IMR-90 (cell line): ENCODE measurements at regions not wholly inside any gene's neighbourhood (a gene's known extent, or its start where the extent isn't known, plus 50 kb on each side); places are given as distances from the start of the nearest gene placed in this dataset.

Experiments
- ATAC-seq: fragments of 200-7000 bp; cut with Tn5 transposase; 2 replicates; pipeline ENCODE4 v1.9.1; 2020; ENCODE audit warnings: low read depth, mild to moderate bottlenecking, moderate library complexity
- BruUV-seq: library from RNA; stranded (reverse); fragments of 400-500 nt; replicated peaks from 2 replicates; lab custom pipeline; 2021; lab: Mats Ljungman, UMichigan
- CTCF ChIA-PET: fragments of 300-600 bp; formaldehyde crosslinking; extraction: SDS; loops from one replicate; lab custom pipeline; 2021; ENCODE audit warnings: antibody characterized with exemption; lab: Yijun Ruan, JAX
- POLR2A ChIA-PET: fragments of 300-600 bp; sonication (Branson Sonifier 250); formaldehyde crosslinking; loops from one replicate; lab custom pipeline; 2022; ENCODE audit warnings: antibody characterized with exemption; ENCODE audit not compliant: unreplicated experiment; lab: Charles Lee
- DNase-seq: peaks from one replicate; pipeline ENCODE4 v3.0.0; 2013
- H2AFZ ChIP-seq: replicated peaks from 2 replicates; pipeline ENCODE3; 2013; ENCODE audit warnings: low read length, mild to moderate bottlenecking; ENCODE audit not compliant: poor library complexity
- H2AK5ac ChIP-seq: 2 replicates; pipeline ENCODE4 v1.6.1; 2013; ENCODE audit warnings: low read depth, low read length, inconsistent platforms
- H2AK9ac ChIP-seq: replicated peaks from 2 replicates; pipeline ENCODE3; 2013; ENCODE audit warnings: mild to moderate bottlenecking, low read depth, low read length, moderate library complexity; ENCODE audit not compliant: poor library complexity
- H2BK120ac ChIP-seq: 2 replicates; pipeline ENCODE4 v1.6.1; 2013; ENCODE audit warnings: low read depth, low read length, inconsistent platforms
- H2BK15ac ChIP-seq: 3 replicates; pipeline ENCODE4 v1.6.1; 2013; ENCODE audit warnings: low read depth, low read length, inconsistent platforms
- H2BK20ac ChIP-seq: 2 replicates; pipeline ENCODE4 v1.6.1; 2013; ENCODE audit warnings: low read depth, mild to moderate bottlenecking, inconsistent platforms, low read length, moderate library complexity
- H2BK5ac ChIP-seq: 2 replicates; pipeline ENCODE4 v1.6.1; 2013; ENCODE audit warnings: mild to moderate bottlenecking, low read depth, low read length, inconsistent platforms; ENCODE audit not compliant: poor library complexity, severe bottlenecking
- H3K14ac ChIP-seq: replicated peaks from 2 replicates; pipeline ENCODE4 v1.6.1; 2013; ENCODE audit warnings: low read depth, low read length, inconsistent platforms
- H3K18ac ChIP-seq: 2 replicates; pipeline ENCODE4 v1.6.1; 2013; ENCODE audit warnings: low read depth, low read length, control low read depth
- H3K23ac ChIP-seq: 2 replicates; pipeline ENCODE4 v1.6.1; 2013; ENCODE audit warnings: low read depth, low read length, inconsistent platforms
- H3K27ac ChIP-seq: 2 replicates; pipeline ENCODE4 v1.5.1; 2013; ENCODE audit warnings: mild to moderate bottlenecking, control low read depth, low read length; ENCODE audit not compliant: insufficient read depth
- H3K27me3 ChIP-seq: 2 replicates; pipeline ENCODE4 v1.6.1; 2013; ENCODE audit warnings: low read length; ENCODE audit not compliant: control insufficient read depth, insufficient read depth
- H3K36me3 ChIP-seq: 2 replicates; pipeline ENCODE4 v1.6.1; 2013; ENCODE audit warnings: low read length, mixed read lengths; ENCODE audit not compliant: control insufficient read depth, insufficient read depth
- H3K4ac ChIP-seq: 2 replicates; pipeline ENCODE4 v1.6.1; 2013; ENCODE audit warnings: low read depth, low read length, inconsistent platforms
- H3K4me1 ChIP-seq: 2 replicates; pipeline ENCODE4 v1.6.1; 2013; ENCODE audit warnings: low read length, mixed read lengths; ENCODE audit not compliant: control insufficient read depth, insufficient read depth
- H3K4me2 ChIP-seq: 2 replicates; pipeline ENCODE4 v1.6.1; 2013; ENCODE audit warnings: low read depth, mild to moderate bottlenecking, control low read depth, low read length, moderate library complexity
- H3K4me3 ChIP-seq: 2 replicates; pipeline ENCODE4 v1.5.1; 2013; ENCODE audit warnings: low read depth, mild to moderate bottlenecking, control low read depth, low read length, moderate library complexity; ENCODE audit not compliant: insufficient read depth
- H3K56ac ChIP-seq: 2 replicates; pipeline ENCODE4 v1.6.1; 2013; ENCODE audit warnings: low read length, inconsistent platforms; ENCODE audit not compliant: insufficient read depth; ENCODE audit errors: extremely low read depth
- H3K79me1 ChIP-seq, 2 experiments: 2 replicates each; pipeline ENCODE4 v1.6.1; 2013; ENCODE audit warnings: low read length in 2 of 2, inconsistent platforms in 1 of 2, low read depth in 1 of 2
- H3K9ac ChIP-seq: 2 replicates; pipeline ENCODE4 v1.6.1; 2013; ENCODE audit warnings: low read depth, low read length, control low read depth
- H3K9me1 ChIP-seq: 2 replicates; pipeline ENCODE4 v1.6.1; 2013; ENCODE audit warnings: low read length, inconsistent platforms; ENCODE audit not compliant: insufficient read depth
- H3K9me3 ChIP-seq: 2 replicates; pipeline ENCODE4 v1.6.1; 2013; ENCODE audit warnings: low read length; ENCODE audit not compliant: control insufficient read depth, insufficient read depth
- H4K20me1 ChIP-seq: 2 replicates; pipeline ENCODE4 v1.6.1; 2013; ENCODE audit warnings: low read length, inconsistent platforms; ENCODE audit not compliant: insufficient read depth
- H4K5ac ChIP-seq: 2 replicates; pipeline ENCODE4 v1.6.1; 2013; ENCODE audit warnings: mild to moderate bottlenecking, low read depth, low read length, control low read depth
- H4K8ac ChIP-seq, 2 experiments: 2 replicates each; pipeline ENCODE4 v1.6.1; 2013; ENCODE audit warnings: low read depth in 2 of 2, low read length in 2 of 2, control low read depth in 1 of 2, inconsistent platforms in 1 of 2
- H4K91ac ChIP-seq: 2 replicates; pipeline ENCODE4 v1.6.1; 2013; ENCODE audit warnings: low read depth, low read length, inconsistent platforms; ENCODE audit not compliant: insufficient read depth
- BHLHE40 ChIP-seq: fragments of 150-350 bp; IDR thresholded peaks from 2 replicates; pipeline ENCODE4 v1.6.1; 2016; ENCODE audit warnings: mild to moderate bottlenecking, low read depth, low read length
- CEBPB ChIP-seq: IDR thresholded peaks from 2 replicates; pipeline ENCODE4 v1.6.1; 2012; ENCODE audit warnings: low read depth, low read length, improper control_type of control experiment
- CHD1 ChIP-seq: IDR thresholded peaks from 2 replicates; pipeline ENCODE4 v1.6.1; 2012; ENCODE audit warnings: low read depth, low read length, improper control_type of control experiment
- CTCF ChIP-seq: conservative IDR thresholded peaks from 2 replicates; pipeline ENCODE4 v1.5.1; 2012; ENCODE audit warnings: mild to moderate bottlenecking, low read depth, low read length, improper control_type of control experiment
- FOS ChIP-seq: fragments of 150-350 bp; IDR thresholded peaks from 2 replicates; pipeline ENCODE4 v1.6.1; 2016; ENCODE audit warnings: low read depth, low read length
- MAFK ChIP-seq: IDR thresholded peaks from 2 replicates; pipeline ENCODE4 v1.6.1; 2012; ENCODE audit warnings: low read depth, low read length, improper control_type of control experiment
- MAZ ChIP-seq: IDR thresholded peaks from 2 replicates; pipeline ENCODE4 v1.6.1; 2012; ENCODE audit warnings: low read depth, mild to moderate bottlenecking, low read length, improper control_type of control experiment, moderate library complexity, borderline replicate concordance
- MXI1 ChIP-seq: IDR thresholded peaks from 2 replicates; pipeline ENCODE4 v1.6.1; 2012; ENCODE audit warnings: low read depth, mild to moderate bottlenecking, low read length, moderate library complexity, borderline replicate concordance
- NFE2L2 ChIP-seq: fragments of 150-350 bp; IDR thresholded peaks from 2 replicates; pipeline ENCODE4 v1.6.1; 2016; ENCODE audit warnings: low read depth, mild to moderate bottlenecking, low read length
- POLR2A ChIP-seq: IDR thresholded peaks from 2 replicates; pipeline ENCODE4 v1.6.1; 2012; ENCODE audit warnings: mild to moderate bottlenecking, low read depth, low read length
- RAD21 ChIP-seq: IDR thresholded peaks from 2 replicates; pipeline ENCODE4 v1.6.1; 2012; ENCODE audit warnings: low read length, improper control_type of control experiment
- RCOR1 ChIP-seq: IDR thresholded peaks from 2 replicates; pipeline ENCODE4 v1.6.1; 2012; ENCODE audit warnings: mild to moderate bottlenecking, low read length, improper control_type of control experiment; ENCODE audit not compliant: insufficient replicate concordance
- RFX5 ChIP-seq: IDR thresholded peaks from 2 replicates; pipeline ENCODE4 v1.8.0; 2012; ENCODE audit warnings: low read depth, mild to moderate bottlenecking, low read length, moderate library complexity
- SMC3 ChIP-seq: fragments of 150-350 bp; IDR thresholded peaks from 2 replicates; pipeline ENCODE4 v1.6.1; 2016; ENCODE audit warnings: low read depth, mild to moderate bottlenecking, antibody characterized with exemption, low read length, moderate library complexity
- USF2 ChIP-seq: fragments of 150-350 bp; IDR thresholded peaks from 2 replicates; pipeline ENCODE4 v1.6.1; 2017; ENCODE audit warnings: mild to moderate bottlenecking, antibody characterized with exemption, low read length, low read depth
- WGBS, 2 experiments: methylation state at CpG; one replicate each; pipeline versions ENCODE4 v1.1.5 to v1.1.7; 2013; ENCODE audit warnings: missing lambda C conversion rate in 2 of 2; ENCODE audit not compliant: insufficient read length in 1 of 2; ENCODE audit errors: extremely low coverage in 2 of 2; 5-methylcytosine and 5-hydroxymethylcytosine counted together
- dilution Hi-C: fragments of 300-500 bp; cut with HindIII; formaldehyde crosslinking; loops from one replicate; pipeline ENCODE4 v1.14.3; 2018; ENCODE audit warnings: low sequenced_read_pairs; ENCODE audit not compliant: unreplicated experiment
- in situ Hi-C: fragments of 300-500 bp; cut with MboI; formaldehyde crosslinking; loops from 3 replicates; pipeline ENCODE4 v1.14.3; 2019; ENCODE audit warnings: low sequenced_read_pairs, inconsistent platforms, mixed read lengths
- intact Hi-C: fragments of 100-400 bp; cut with micrococcal nuclease; formaldehyde crosslinking; loops from 2 replicates; pipeline ENCODE4 v1.10.0; 2022
- TF ChIP-seq, protein P1 (sequence below): fragments of 150-350 bp; IDR thresholded peaks from 2 replicates; pipeline ENCODE4 v1.6.1; 2016; ENCODE audit warnings: low read depth, mild to moderate bottlenecking, low read length, moderate library complexity, borderline replicate concordance

DNA sequence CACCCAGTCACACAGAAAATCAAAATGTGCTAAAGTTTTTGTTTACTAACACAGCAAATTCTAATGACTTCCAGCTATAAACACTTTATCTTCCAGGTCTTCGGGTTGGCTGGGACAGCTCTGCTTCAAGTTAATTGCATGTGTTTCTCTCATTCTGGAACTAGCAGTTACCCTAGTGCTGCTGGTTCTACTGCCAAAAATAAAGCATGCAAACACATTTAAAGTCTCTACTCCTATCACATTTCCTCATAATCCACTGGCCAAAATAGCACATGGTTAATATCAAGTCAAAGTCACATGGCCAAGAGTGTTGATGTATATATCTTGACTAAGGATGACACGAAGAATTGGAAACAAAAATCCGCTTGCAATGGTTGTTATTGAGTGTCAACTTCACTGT lies 973.1 kb upstream of the ADGRL2 start:
- no peak for ATAC-seq
- Histone ChIP-seq H3K9ac (no peak overlapping the region), H4K91ac (no peak overlapping the region), H2AK5ac (no peak overlapping the region), H3K56ac (no peak overlapping the region), H2BK20ac (no peak overlapping the region), H3K27ac (no peak overlapping the region), H2AFZ (no peak overlapping the region), H2BK120ac (no peak overlapping the region), H3K4ac (no peak overlapping the region), H3K4me2 (no peak overlapping the region), H3K9me1 (no peaks in the 10 kb centered on the region), H4K8ac (no peak overlapping the region), H3K9me3 (no peaks in the 10 kb centered on the region), H3K79me1 (no peaks in the 10 kb centered on the region), H2BK15ac (no peak overlapping the region), H2BK5ac (no peak overlapping the region), H3K14ac (no peak overlapping the region), H3K18ac (no peak overlapping the region), H3K4me3 (no peak overlapping the region), H2AK9ac (no peak overlapping the region), H3K23ac (no peak overlapping the region), H3K36me3 (no peaks in the 10 kb centered on the region), H3K27me3 (no peaks in the 10 kb centered on the region), H3K4me1 (no peaks in the 10 kb centered on the region), H4K20me1 (no peaks in the 10 kb centered on the region), H4K5ac (no peak overlapping the region)
- POLR2A ChIA-PET: no interaction called here
- in situ Hi-C loops (no loop called here), intact Hi-C loops (no loop called here), dilution Hi-C loops (no loop called here)
- DNase-seq: no peak
- CTCF ChIA-PET: no interaction called here
- no peak for TF ChIP-seq RFX5
- TF ChIP-seq RCOR1: no peak
- no peak for TF ChIP-seq CEBPB
- no peak for TF ChIP-seq USF2
- TF ChIP-seq SMC3: no peak
- TF ChIP-seq NFE2L2: no peak
- no peak for TF ChIP-seq RAD21
- TF ChIP-seq MAZ: no peak
- TF ChIP-seq CTCF: no peak
- no peak for TF ChIP-seq BHLHE40
- no peak for TF ChIP-seq MAFK
- no peak for TF ChIP-seq FOS
- TF ChIP-seq, protein P1, sequence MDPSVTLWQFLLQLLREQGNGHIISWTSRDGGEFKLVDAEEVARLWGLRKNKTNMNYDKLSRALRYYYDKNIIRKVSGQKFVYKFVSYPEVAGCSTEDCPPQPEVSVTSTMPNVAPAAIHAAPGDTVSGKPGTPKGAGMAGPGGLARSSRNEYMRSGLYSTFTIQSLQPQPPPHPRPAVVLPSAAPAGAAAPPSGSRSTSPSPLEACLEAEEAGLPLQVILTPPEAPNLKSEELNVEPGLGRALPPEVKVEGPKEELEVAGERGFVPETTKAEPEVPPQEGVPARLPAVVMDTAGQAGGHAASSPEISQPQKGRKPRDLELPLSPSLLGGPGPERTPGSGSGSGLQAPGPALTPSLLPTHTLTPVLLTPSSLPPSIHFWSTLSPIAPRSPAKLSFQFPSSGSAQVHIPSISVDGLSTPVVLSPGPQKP: no peak
- no peak for TF ChIP-seq MXI1
- TF ChIP-seq CHD1: no peak
- no peak for TF ChIP-seq POLR2A
- 0% methylated on average over 1 of the region's 3 CpGs; no CpG with 5 or more reads in 1 of the 2 experiments for WGBS, 2 experiments
- no TSS peak for BruUV-seq
